PC-9 (cell line): ENCODE measurements at regions not wholly inside any gene's neighbourhood (a gene's known extent, or its start where the extent isn't known, plus 50 kb on each side); places are given as distances from the start of the nearest gene placed in this dataset.

Experiments
- BruUV-seq: library from RNA; stranded (reverse); fragments of 400-500 nt; replicated peaks from 2 replicates; lab custom pipeline; 2021; lab: Mats Ljungman, UMichigan
- CTCF ChIA-PET: fragments of 300-600 bp; sonication (Branson Sonifier 250); formaldehyde crosslinking; loops from one replicate; lab custom pipeline; 2022; ENCODE audit warnings: antibody characterized with exemption; lab: Charles Lee
- POLR2A ChIA-PET: fragments of 300-600 bp; sonication (Branson Sonifier 250); formaldehyde crosslinking; loops from one replicate; lab custom pipeline; 2022; ENCODE audit warnings: antibody characterized with exemption; ENCODE audit not compliant: unreplicated experiment; lab: Charles Lee
- DNase-seq, 2 experiments: peaks; one replicate each; pipeline versions ENCODE4 v3.0.0 to v3.0.0-alpha.2; 2015 to 2022; ENCODE audit warnings: mixed read lengths in 1 of 2
- H2AFZ ChIP-seq: fragments of 200-600 bp; sonication (generic); 2 replicates; pipeline ENCODE4 v1.8.1; 2017; ENCODE audit warnings: antibody characterized with exemption
- H3F3A ChIP-seq: fragments of 200-600 bp; sonication (generic); 2 replicates; pipeline ENCODE4 v1.8.1; 2017; ENCODE audit warnings: antibody characterized with exemption, mild to moderate bottlenecking, low read depth; ENCODE audit not compliant: insufficient read depth
- H3K27ac ChIP-seq: fragments of 200-600 bp; sonication (generic); 2 replicates; pipeline ENCODE4 v1.6.1; 2016; ENCODE audit warnings: mixed run types
- H3K27me3 ChIP-seq: fragments of 200-600 bp; sonication (generic); 2 replicates; pipeline ENCODE4 v1.6.1; 2016; ENCODE audit warnings: low read depth, mixed run types; ENCODE audit not compliant: insufficient read depth
- H3K36me3 ChIP-seq: fragments of 200-600 bp; sonication (generic); 2 replicates; pipeline ENCODE4 v1.6.1; 2016; ENCODE audit warnings: low read depth, mixed run types
- H3K4me1 ChIP-seq: fragments of 200-600 bp; sonication (generic); replicated peaks from 2 replicates; pipeline ENCODE4 v1.6.1; 2016; ENCODE audit warnings: mixed run types; ENCODE audit not compliant: insufficient read depth
- H3K4me2 ChIP-seq: fragments of 200-600 bp; sonication (generic); 2 replicates; pipeline ENCODE4 v1.6.1; 2017; ENCODE audit warnings: mixed run types
- H3K4me3 ChIP-seq: fragments of 200-600 bp; sonication (generic); 2 replicates; pipeline ENCODE4 v1.6.1; 2016; ENCODE audit warnings: mixed run types
- H3K79me2 ChIP-seq: fragments of 200-600 bp; sonication (generic); 2 replicates; pipeline ENCODE4 v1.6.1; 2017; ENCODE audit warnings: low read depth, mixed run types
- H3K9me2 ChIP-seq: fragments of 200-600 bp; sonication (generic); 2 replicates; pipeline ENCODE4 v1.8.1; 2017; ENCODE audit warnings: mild to moderate bottlenecking; ENCODE audit not compliant: insufficient read depth
- H3K9me3 ChIP-seq: fragments of 200-600 bp; sonication (generic); 2 replicates; pipeline ENCODE4 v1.8.1; 2016; ENCODE audit warnings: low read depth; ENCODE audit not compliant: insufficient read depth
- H4K20me1 ChIP-seq: fragments of 200-600 bp; sonication (generic); 2 replicates; pipeline ENCODE4 v1.8.1; 2017; ENCODE audit not compliant: insufficient read depth
- EZH2 ChIP-seq: fragments of 200-600 bp; sonication (generic); IDR thresholded peaks from 2 replicates; pipeline ENCODE4 v1.8.0; 2017; ENCODE audit warnings: antibody characterized with exemption, low read depth
- intact Hi-C: fragments of 100-400 bp; cut with micrococcal nuclease; formaldehyde crosslinking; loops from one replicate; pipeline ENCODE4 v1.10.0; 2022; ENCODE audit not compliant: unreplicated experiment
- TF ChIP-seq, protein P1 (sequence below): fragments of 200-600 bp; sonication (generic); conservative IDR thresholded peaks from 2 replicates; pipeline ENCODE4 v1.6.1; 2017; ENCODE audit warnings: mixed run types, antibody characterized with exemption, mild to moderate bottlenecking, moderate library complexity

- Histone ChIP-seq H3K4me3 (no peak overlapping the region), H3K27ac (no peak overlapping the region), H3K27me3 (no peaks in the 10 kb centered on the region), H3K36me3 (no peaks in the 10 kb centered on the region), H3F3A (no peaks in the 10 kb centered on the region), H3K9me3 (no peaks in the 10 kb centered on the region), H3K9me2 (no peaks in the 10 kb centered on the region), H3K4me1 (no peaks in the 10 kb centered on the region), H3K4me2 (no peak overlapping the region), H2AFZ (no peak overlapping the region), H4K20me1 (no peaks in the 10 kb centered on the region), H3K79me2 (no peaks in the 10 kb centered on the region)
- TF ChIP-seq EZH2 = no peak
- TF ChIP-seq, protein P1, sequence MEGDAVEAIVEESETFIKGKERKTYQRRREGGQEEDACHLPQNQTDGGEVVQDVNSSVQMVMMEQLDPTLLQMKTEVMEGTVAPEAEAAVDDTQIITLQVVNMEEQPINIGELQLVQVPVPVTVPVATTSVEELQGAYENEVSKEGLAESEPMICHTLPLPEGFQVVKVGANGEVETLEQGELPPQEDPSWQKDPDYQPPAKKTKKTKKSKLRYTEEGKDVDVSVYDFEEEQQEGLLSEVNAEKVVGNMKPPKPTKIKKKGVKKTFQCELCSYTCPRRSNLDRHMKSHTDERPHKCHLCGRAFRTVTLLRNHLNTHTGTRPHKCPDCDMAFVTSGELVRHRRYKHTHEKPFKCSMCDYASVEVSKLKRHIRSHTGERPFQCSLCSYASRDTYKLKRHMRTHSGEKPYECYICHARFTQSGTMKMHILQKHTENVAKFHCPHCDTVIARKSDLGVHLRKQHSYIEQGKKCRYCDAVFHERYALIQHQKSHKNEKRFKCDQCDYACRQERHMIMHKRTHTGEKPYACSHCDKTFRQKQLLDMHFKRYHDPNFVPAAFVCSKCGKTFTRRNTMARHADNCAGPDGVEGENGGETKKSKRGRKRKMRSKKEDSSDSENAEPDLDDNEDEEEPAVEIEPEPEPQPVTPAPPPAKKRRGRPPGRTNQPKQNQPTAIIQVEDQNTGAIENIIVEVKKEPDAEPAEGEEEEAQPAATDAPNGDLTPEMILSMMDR = no peak
- intact Hi-C loops = no loop called here
- BruUV-seq = no TSS peak
- POLR2A ChIA-PET = no interaction called here
- DNase-seq = no peak
- CTCF ChIA-PET = no interaction called here
These were observed 588.2 kb upstream of the SUCLG2 start for GRCh38 chr3:68242606-68243005.

DNA sequence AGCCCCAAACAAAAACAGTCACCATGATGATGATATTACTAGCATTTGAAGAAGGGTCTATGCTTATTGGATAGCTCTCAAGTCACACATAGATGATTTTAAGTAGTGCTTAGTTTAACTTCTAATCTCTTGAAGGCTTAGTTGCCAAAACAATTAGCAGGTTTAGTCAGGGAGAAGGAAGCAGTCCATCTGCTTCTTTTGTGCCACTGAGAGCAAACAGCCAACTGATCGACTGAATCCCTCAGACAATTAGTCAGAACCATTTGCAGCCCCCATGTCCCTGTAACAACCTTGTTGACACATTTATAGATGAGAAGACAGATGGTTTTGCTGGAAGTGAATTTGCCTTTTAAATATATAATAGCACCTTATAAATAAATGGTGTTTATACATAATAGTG is 585.1 kb upstream of the SUCLG2 start:
- POLR2A ChIA-PET = no interaction called here
- Histone ChIP-seq H3K27me3 (no peaks in the 10 kb centered on the region), H3K4me1 (no peaks in the 10 kb centered on the region), H4K20me1 (no peaks in the 10 kb centered on the region), H3K9me2 (no peaks in the 10 kb centered on the region), H2AFZ (no peak overlapping the region), H3K27ac (no peak overlapping the region), H3F3A (no peaks in the 10 kb centered on the region), H3K4me2 (no peak overlapping the region), H3K4me3 (no peak overlapping the region), H3K9me3 (no peaks in the 10 kb centered on the region), H3K36me3 (no peaks in the 10 kb centered on the region), H3K79me2 (no peaks in the 10 kb centered on the region)
- intact Hi-C loops = no loop called here
- TF ChIP-seq, protein P1 = no peak
- TF ChIP-seq EZH2 = no peak
- CTCF ChIA-PET = no interaction called here
- DNase-seq = no peak
- BruUV-seq = no TSS peak

DNA sequence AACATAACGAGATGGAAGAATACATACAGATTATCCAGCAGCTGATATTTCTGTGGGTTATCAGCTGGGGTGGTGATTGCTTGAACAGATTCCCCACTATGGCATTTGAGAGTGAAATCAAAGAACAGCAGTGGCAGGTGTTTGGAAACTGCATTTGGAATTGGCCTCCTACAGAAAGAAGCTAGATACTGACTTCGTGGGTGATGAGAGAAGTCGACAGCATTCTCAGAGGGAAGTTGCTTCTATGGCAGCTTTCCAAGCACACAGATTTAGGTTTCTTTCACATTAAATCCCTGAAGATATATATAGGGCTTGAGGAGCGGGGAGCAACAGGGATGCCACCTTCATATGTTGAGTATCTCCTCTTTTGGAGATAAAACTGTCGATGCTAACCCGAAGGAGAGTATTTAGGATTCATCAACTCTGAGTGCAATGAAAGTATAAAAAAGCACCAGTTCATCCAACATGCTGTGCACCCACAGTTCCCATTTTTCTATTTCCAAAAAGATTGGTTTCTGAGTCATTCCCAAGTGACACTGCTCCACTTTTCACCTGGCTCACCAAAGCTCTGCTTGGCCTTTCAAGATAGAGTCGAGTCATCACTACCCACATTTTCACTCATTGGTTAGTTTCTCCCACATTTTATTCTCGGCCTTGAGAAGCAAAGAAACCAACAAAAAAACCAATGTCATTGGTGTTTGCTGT is 579.8 kb upstream of the SUCLG2 start:
- intact Hi-C loops = no loop called here
- H4K20me1 ChIP-seq = no peaks in the 10 kb centered on the region
- H3K36me3 ChIP-seq = no peaks in the 10 kb centered on the region
- no peaks in the 10 kb centered on the region for H3K4me1 ChIP-seq
- H2AFZ ChIP-seq = no peak overlapping the region
- no peaks in the 10 kb centered on the region for H3K27me3 ChIP-seq
- no peaks in the 10 kb centered on the region for H3K9me2 ChIP-seq
- H3K79me2 ChIP-seq = no peaks in the 10 kb centered on the region
- ChIA-PET POLR2A (no interaction called here), CTCF (no interaction called here)
- H3K9me3 ChIP-seq = no peaks in the 10 kb centered on the region
- BruUV-seq = no TSS peak
- H3K27ac ChIP-seq = no peak overlapping the region
- no peak overlapping the region for H3K4me3 ChIP-seq
- no peak overlapping the region for H3K4me2 ChIP-seq
- DNase-seq = no peak
- TF ChIP-seq EZH2 = no peak
- TF ChIP-seq, protein P1 = no peak
- no peaks in the 10 kb centered on the region for H3F3A ChIP-seq
